ENCODE measurements at regions not wholly inside any gene's neighbourhood (a gene's known extent, or its start where the extent isn't known, plus 50 kb on each side); places are given as distances from the start of the nearest gene placed in this dataset.

DNA sequence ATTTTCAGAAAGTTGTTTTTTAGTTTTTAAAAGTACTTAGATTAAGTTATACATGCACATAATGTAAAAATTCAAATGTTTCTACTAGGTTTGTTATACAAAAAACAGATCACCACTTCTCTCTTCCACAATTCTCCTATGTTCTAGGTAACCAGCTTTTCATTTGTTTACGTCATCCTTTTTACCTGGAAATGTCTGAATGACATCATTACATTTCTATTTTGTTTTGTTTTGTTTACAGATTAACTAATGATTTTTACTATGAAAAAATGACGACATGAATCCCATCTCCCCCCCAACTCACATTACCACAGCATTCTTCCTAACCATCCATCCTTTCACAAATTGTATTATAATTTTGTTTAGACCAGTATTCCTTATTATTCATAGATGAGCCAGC, 1709.2 kb downstream of the EFNA5 start:
- H2BK20ac ChIP-seq (ENCODE audit: low read depth, low read length, poor library complexity, severe bottlenecking), result no peak overlapping the region

More for the DNA sequence above, 1709.2 kb downstream of the EFNA5 start:
- Histone ChIP-seq H4K91ac (ENCODE audit: insufficient read length, low read depth, low read length) (no peak overlapping the region), H2AK5ac (ENCODE audit: insufficient read length, low read length) (no peak overlapping the region), H3K18ac (ENCODE audit: insufficient read length, low read depth, low read length) (no peak overlapping the region), H3K9ac (ENCODE audit: extremely low read depth, insufficient read length, low read length) (no peak overlapping the region), H3K14ac (ENCODE audit: insufficient read depth, low read length) (no peak overlapping the region), H3T11ph (ENCODE audit: low read length) (no peak overlapping the region), H2BK15ac (ENCODE audit: low read depth, low read length) (no peak overlapping the region), H4K5ac (ENCODE audit: insufficient read length, low read depth, low read length) (no peak overlapping the region), H3K27ac (ENCODE audit: insufficient read length, low read depth, low read length) (no peak overlapping the region), H2BK120ac (ENCODE audit: low read depth, low read length, poor library complexity, severe bottlenecking) (no peak overlapping the region), H3K79me1 (ENCODE audit: insufficient read depth, low read depth, low read length, poor library complexity, severe bottlenecking) (no peaks in the 10 kb centered on the region), H3K4me1 (ENCODE audit: insufficient read depth, low read length) (no peaks in the 10 kb centered on the region), H4K8ac (replicated peaks; ENCODE audit: insufficient read length, low read depth, low read length) (no peak overlapping the region), H2AFZ (ENCODE audit: low read length) (no peak overlapping the region), H3K23me2 (ENCODE audit: insufficient read length, low read depth, low read length, poor library complexity, severe bottlenecking) (no peaks in the 10 kb centered on the region), H3K56ac (ENCODE audit: insufficient read length, low read depth, low read length) (no peak overlapping the region), H3K79me2 (ENCODE audit: insufficient read depth, low read length) (no peaks in the 10 kb centered on the region), H3K9me3 (ENCODE audit: control insufficient read depth, low read depth, low read length) (no peaks in the 10 kb centered on the region), H3K27me3 (ENCODE audit: insufficient read depth, low read length) (no peaks in the 10 kb centered on the region), H2BK5ac (ENCODE audit: insufficient read length, low read length) (no peak overlapping the region), H3K4me2 (ENCODE audit: insufficient read depth, insufficient read length, low read length) (no peak overlapping the region), H4K20me1 (ENCODE audit: control insufficient read depth, insufficient read depth, insufficient read length) (no peaks in the 10 kb centered on the region), H3K4ac (ENCODE audit: low read depth, low read length) (no peak overlapping the region), H3K23ac (ENCODE audit: insufficient read length, low read depth, low read length) (no peak overlapping the region), H2BK12ac (ENCODE audit: insufficient read length, low read depth, low read length) (no peak overlapping the region)
- Mint-ChIP-seq H3K27ac (no peak overlapping the region; a peak in 1 of 7 replicates), H3K36me3 (ENCODE audit: insufficient read depth in 1 of 3, low read depth in 3 of 3) (no peaks in the 10 kb centered on the region), H3K9me3 (no peaks in the 10 kb centered on the region), H3K27me3 (ENCODE audit: low read depth) (no peaks in the 10 kb centered on the region), H3K4me1 (peaks cover 0 to 3% of the 10 kb centered on the region in 2 experiments; a peak in 1 of 4 replicates), H3K4me3 (no peak overlapping the region)
- TF ChIP-seq CTCF (conservative IDR thresholded peaks at IDR 0.05), result no peak
- WGBS (ENCODE audit: extremely low coverage, insufficient read length, low lambda C conversion rate), result no CpG with 5 or more reads among the region's 2 CpGs
- no peak for DNase-seq
